GM23338 (cell line): ENCODE measurements at regions not wholly inside any gene's neighbourhood (a gene's known extent, or its start where the extent isn't known, plus 50 kb on each side); places are given as distances from the start of the nearest gene placed in this dataset.

ENCODE experiments used
- ATAC-seq: fragments of 200-7000 bp; cut with Tn5 transposase; 3 replicates; pipeline ENCODE4 v1.9.1; 2020
- DNase-seq: peaks from one replicate; pipeline ENCODE4 v3.0.0-alpha.2; 2015; ENCODE audit warnings: low spot score
- H2AFZ ChIP-seq: fragments of 200-600 bp; sonication (generic); 2 replicates; pipeline ENCODE4 v1.8.0; 2016; ENCODE audit warnings: antibody characterized with exemption, mild to moderate bottlenecking, moderate library complexity
- H3F3A ChIP-seq: fragments of 200-600 bp; sonication (generic); replicated peaks from 2 replicates; pipeline ENCODE4 v1.8.0; 2017; ENCODE audit warnings: antibody characterized with exemption, mixed run types, low read depth
- H3K27ac ChIP-seq: fragments of 200-600 bp; sonication (generic); 2 replicates; pipeline ENCODE4 v1.6.1; 2016; ENCODE audit warnings: low read depth
- H3K27me3 ChIP-seq: fragments of 200-600 bp; sonication (generic); 2 replicates; pipeline ENCODE4 v1.8.0; 2016; ENCODE audit warnings: mild to moderate bottlenecking, mixed run types, moderate library complexity; ENCODE audit not compliant: insufficient read depth
- H3K36me3 ChIP-seq: fragments of 200-600 bp; sonication (generic); 2 replicates; pipeline ENCODE4 v1.8.0; 2016; ENCODE audit warnings: mild to moderate bottlenecking; ENCODE audit not compliant: insufficient read depth
- H3K4me1 ChIP-seq: fragments of 200-600 bp; sonication (generic); 2 replicates; pipeline ENCODE4 v1.8.0; 2016; ENCODE audit warnings: mild to moderate bottlenecking, moderate library complexity; ENCODE audit not compliant: insufficient read depth
- H3K4me2 ChIP-seq: fragments of 200-600 bp; sonication (generic); 2 replicates; pipeline ENCODE4 v1.7.1; 2017; ENCODE audit warnings: mixed run types
- H3K4me3 ChIP-seq: fragments of 200-600 bp; sonication (generic); 2 replicates; pipeline ENCODE4 v1.6.1; 2016; ENCODE audit warnings: mixed run types
- H3K79me2 ChIP-seq: fragments of 200-600 bp; sonication (generic); replicated peaks from 2 replicates; pipeline ENCODE4 v1.8.0; 2017; ENCODE audit warnings: mild to moderate bottlenecking; ENCODE audit not compliant: insufficient read depth
- H3K9me2 ChIP-seq: fragments of 200-600 bp; sonication (generic); 2 replicates; pipeline ENCODE4 v1.8.0; 2017; ENCODE audit not compliant: insufficient read depth
- H4K20me1 ChIP-seq: fragments of 200-600 bp; sonication (generic); replicated peaks from 2 replicates; pipeline ENCODE4 v1.8.0; 2017; ENCODE audit warnings: mild to moderate bottlenecking; ENCODE audit not compliant: insufficient read depth
- H3K27ac Mint-ChIP-seq: 2 replicates; pipeline ENCODE4 v1.8.0; 2020; ENCODE audit warnings: inconsistent platforms, mild to moderate bottlenecking, moderate library complexity, mixed read lengths
- H3K27me3 Mint-ChIP-seq: 3 replicates; pipeline ENCODE4 v1.8.0; 2022; ENCODE audit warnings: low read depth, mild to moderate bottlenecking, moderate library complexity, mixed read lengths, inconsistent platforms; ENCODE audit not compliant: insufficient read depth, poor library complexity
- H3K36me3 Mint-ChIP-seq: 3 replicates; pipeline ENCODE4 v1.8.0; 2021; ENCODE audit warnings: low read depth, mild to moderate bottlenecking, inconsistent platforms, moderate library complexity, mixed read lengths
- H3K4me1 Mint-ChIP-seq: 3 replicates; pipeline ENCODE4 v1.8.0; 2020; ENCODE audit warnings: mild to moderate bottlenecking, inconsistent platforms, mixed read lengths
- H3K4me3 Mint-ChIP-seq: 3 replicates; pipeline ENCODE4 v1.8.0; 2021; ENCODE audit warnings: moderate library complexity, mild to moderate bottlenecking, inconsistent platforms, mixed read lengths
- H3K9me3 Mint-ChIP-seq: 3 replicates; pipeline ENCODE4 v1.8.0; 2020; ENCODE audit warnings: moderate library complexity, mild to moderate bottlenecking, inconsistent platforms, mixed read lengths
- CTCF ChIP-seq, 2 experiments: fragments of 200-600 bp in 1 of 2; sonication (generic) in 1 of 2; conservative IDR thresholded peaks; 2 replicates each; pipeline versions ENCODE4 v1.5.1 to v1.6.1; 2016 to 2017; ENCODE audit warnings: antibody characterized with exemption in 2 of 2, low read depth in 2 of 2, mild to moderate bottlenecking in 2 of 2, moderate library complexity in 1 of 2
- ETS1 ChIP-seq: IDR thresholded peaks from 2 replicates; pipeline ENCODE4 v1.6.1; 2016; ENCODE audit warnings: antibody characterized with exemption
- POLR2AphosphoS5 ChIP-seq: IDR thresholded peaks from 2 replicates; pipeline ENCODE4 v1.6.1; 2016; ENCODE audit warnings: antibody characterized with exemption, low read depth
- STAT1 ChIP-seq: IDR thresholded peaks from one replicate; pipeline ENCODE4 v1.6.1; 2016; ENCODE audit warnings: antibody characterized with exemption; ENCODE audit not compliant: unreplicated experiment
- ZNF462 ChIP-seq: fragments of 250-450 bp; sonication (Bioruptor Pico); IDR thresholded peaks from 2 replicates; pipeline ENCODE4 v1.5.0; 2020; ENCODE audit warnings: mild to moderate bottlenecking, moderate library complexity

- TF ChIP-seq ZNF462 (CRISPR knock-in tag) (no peak), POLR2AphosphoS5 (no peak)
Measured at GRCh38 chr10:3350617-3351258, 178.2 kb upstream of the PITRM1 start (continued).

GRCh38 chr10:3350205-3350604 is 177.6 kb upstream of the PITRM1 start:
- ATAC-seq (peak; percentile 85), DNase-seq (peak; percentile 21)
- Histone ChIP-seq H3K36me3 (no peaks in the 10 kb centered on the region), H3F3A (no peaks in the 10 kb centered on the region), H3K4me3 (no peak overlapping the region), H3K4me2 (no peak overlapping the region), H3K27ac (no peak overlapping the region), H3K79me2 (no peaks in the 10 kb centered on the region), H3K9me2 (no peaks in the 10 kb centered on the region), H3K27me3 (no peaks in the 10 kb centered on the region), H3K4me1 (no peaks in the 10 kb centered on the region), H2AFZ (peak overlapping the region; percentile 87), H4K20me1 (no peaks in the 10 kb centered on the region)
- no peaks in the 10 kb centered on the region; the same call in 2 of the 3 replicates for H3K4me1 Mint-ChIP-seq
- peaks cover 7% of the 10 kb centered on the region for H3K27me3 Mint-ChIP-seq
- peaks cover 3% of the 10 kb centered on the region; the same call in 1 of the 3 replicates for H3K36me3 Mint-ChIP-seq
- H3K27ac Mint-ChIP-seq: no peak overlapping the region
- TF ChIP-seq STAT1 (no peak), ETS1 (no peak), CTCF (conservative IDR thresholded peaks at IDR 0.05; ENCODE audit: low read depth in 2 of 2) (peak in 1 of 2 experiments; percentile 58; a peak in 2 of 4 replicates)
- H3K4me3 Mint-ChIP-seq: no peak overlapping the region
- H3K9me3 Mint-ChIP-seq: peaks cover 8% of the 10 kb centered on the region; the same call in 2 of the 3 replicates
